Endothelial cell of umbilical vein (primary cell): ENCODE measurements at regions not wholly inside any gene's neighbourhood (a gene's known extent, or its start where the extent isn't known, plus 50 kb on each side); places are given as distances from the start of the nearest gene placed in this dataset.

Experiments
- BruUV-seq: library from RNA; stranded (reverse); fragments of 400-500 nt; replicated peaks from 2 replicates; lab custom pipeline; 2021; lab: Mats Ljungman, UMichigan
- CTCF ChIA-PET: fragments of 300-600, 350-600 bp; sonication (Branson Sonifier 250); formaldehyde crosslinking; loops from one replicate; lab custom pipeline; 2021; ENCODE audit warnings: antibody characterized with exemption, inconsistent platforms; lab: Charles Lee
- POLR2A ChIA-PET: fragments of 300-600, 350-600 bp; sonication (Branson Sonifier 250); formaldehyde crosslinking; loops from one replicate; lab custom pipeline; 2021; ENCODE audit warnings: antibody characterized with exemption, inconsistent platforms; lab: Charles Lee
- DNase-seq: peaks from one replicate; pipeline ENCODE4 v3.0.0-alpha.2; 2011; ENCODE audit warnings: low read depth, low spot score
- FAIRE-seq: peaks from 2 replicates; lab custom pipeline; 2011; peaks lifted over from hg19 to GRCh38; lab: Jason Lieb, UNC
- H2AFZ ChIP-seq: 2 replicates; pipeline ENCODE4 v1.6.0; 2012; ENCODE audit warnings: low read depth, low read length, control low read depth, inconsistent platforms
- H3K27ac ChIP-seq: 2 replicates; pipeline ENCODE4 v1.5.1; 2011; ENCODE audit warnings: low read depth, mild to moderate bottlenecking, control low read depth, low read length, moderate library complexity; ENCODE audit not compliant: insufficient read depth
- H3K27me3 ChIP-seq, 2 experiments: 2 replicates each; pipeline versions ENCODE4 v1.6.0 to v1.6.1; 2011; ENCODE audit warnings: low read length in 2 of 2, mixed read lengths in 1 of 2; ENCODE audit not compliant: control insufficient read depth in 2 of 2, insufficient read depth in 2 of 2
- H3K36me3 ChIP-seq, 2 experiments: 2 replicates in 1 of 2; 3 replicates in 1 of 2; pipeline ENCODE4 v1.5.1; 2011; ENCODE audit warnings: low read length in 2 of 2, mild to moderate bottlenecking in 1 of 2, moderate library complexity in 1 of 2; ENCODE audit not compliant: control insufficient read depth in 2 of 2, insufficient read depth in 2 of 2; ENCODE audit errors: extremely low read depth in 1 of 2
- H3K4me1 ChIP-seq: 3 replicates; pipeline ENCODE4 v1.5.1; 2011; ENCODE audit warnings: mild to moderate bottlenecking, low read length; ENCODE audit not compliant: control insufficient read depth, insufficient read depth; ENCODE audit errors: extremely low read depth
- H3K4me2 ChIP-seq: 2 replicates; pipeline ENCODE4 v1.6.1; 2011; ENCODE audit warnings: low read length, control low read depth, mixed read lengths; ENCODE audit not compliant: insufficient read depth
- H3K4me3 ChIP-seq, 3 experiments: fragments of 200-600 bp in 1 of 3; sonication (generic), shearing (Covaris generic) in 1 of 3; replicated peaks in 1 of 3; 2 replicates each; pipeline ENCODE4 v1.5.1; 2011 to 2016; ENCODE audit warnings: control low read depth in 3 of 3, low read length in 3 of 3, mild to moderate bottlenecking in 2 of 3, inconsistent platforms in 1 of 3, low read depth in 1 of 3, moderate library complexity in 1 of 3; ENCODE audit not compliant: insufficient read depth in 1 of 3
- H3K79me2 ChIP-seq: 2 replicates; pipeline ENCODE4 v1.6.0; 2012; ENCODE audit warnings: low read length, inconsistent platforms; ENCODE audit not compliant: control insufficient read depth, insufficient read depth
- H3K9ac ChIP-seq: replicated peaks from 2 replicates; pipeline ENCODE3; 2011; ENCODE audit warnings: low read length, control low read depth; ENCODE audit not compliant: insufficient read depth; ENCODE audit errors: extremely low read depth
- H3K9me1 ChIP-seq: replicated peaks from 3 replicates; pipeline ENCODE4 v1.6.0; 2011; ENCODE audit warnings: mild to moderate bottlenecking, low read length; ENCODE audit not compliant: control insufficient read depth, insufficient read depth; ENCODE audit errors: extremely low read depth
- H3K9me3 ChIP-seq: replicated peaks from 2 replicates; pipeline ENCODE4 v1.5.1; 2012; ENCODE audit warnings: low read length, inconsistent platforms; ENCODE audit not compliant: control insufficient read depth, insufficient read depth
- H4K20me1 ChIP-seq: replicated peaks from 2 replicates; pipeline ENCODE3; 2011; ENCODE audit warnings: mild to moderate bottlenecking, low read length; ENCODE audit not compliant: control insufficient read depth, insufficient read depth; ENCODE audit errors: extremely low read depth
- EZH2 ChIP-seq: IDR thresholded peaks from 2 replicates; pipeline ENCODE4 v1.6.1; 2012; ENCODE audit warnings: borderline replicate concordance, low read depth, mild to moderate bottlenecking, moderate library complexity, low read length, inconsistent platforms; ENCODE audit not compliant: severe bottlenecking
- GATA2 ChIP-seq: IDR thresholded peaks from 2 replicates; pipeline ENCODE4 v1.7.0; 2011; ENCODE audit warnings: low read depth, mild to moderate bottlenecking, moderate library complexity, mixed read lengths, low read length; ENCODE audit not compliant: insufficient read length, insufficient read depth
- JUN ChIP-seq: IDR thresholded peaks from 2 replicates; pipeline ENCODE4 v1.6.1; 2011; ENCODE audit warnings: borderline replicate concordance, low read depth; ENCODE audit not compliant: insufficient read length, insufficient read depth
- MYC ChIP-seq: IDR thresholded peaks from one replicate; pipeline ENCODE4 v1.6.1; 2011; ENCODE audit warnings: mild to moderate bottlenecking, low read depth, low read length
- POLR2A ChIP-seq: IDR thresholded peaks from 2 replicates; pipeline ENCODE4 v1.6.1; 2012; ENCODE audit warnings: low read depth, mild to moderate bottlenecking, control low read depth, low read length
- POLR2AphosphoS5 ChIP-seq: IDR thresholded peaks from 2 replicates; pipeline ENCODE4 v1.6.1; 2012; ENCODE audit warnings: low read depth, mild to moderate bottlenecking, control low read depth, low read length, moderate library complexity; ENCODE audit not compliant: insufficient read depth
- dilution Hi-C: fragments of 300-500 bp; cut with MboI; formaldehyde crosslinking; loops from one replicate; pipeline ENCODE4 v1.15.0; 2019; ENCODE audit warnings: low sequenced_read_pairs; ENCODE audit not compliant: extremely low pct_ligation_motif_present
- intact Hi-C: fragments of 100-400 bp; cut with micrococcal nuclease; formaldehyde crosslinking; loops from one replicate; pipeline ENCODE4 v1.10.0; 2022
- TF ChIP-seq, protein P1 (sequence below), 2 donors: IDR thresholded peaks; 1 replicate in 1 of 2; 2 replicates in 1 of 2; pipeline ENCODE4 v1.5.1; 2011; ENCODE audit warnings: low read length in 2 of 2, mild to moderate bottlenecking in 2 of 2, moderate library complexity in 2 of 2, control low read depth in 1 of 2, inconsistent platforms in 1 of 2, low read depth in 1 of 2; ENCODE audit not compliant: insufficient read depth in 1 of 2; ENCODE audit errors: extremely low read depth in 1 of 2
- TF ChIP-seq, protein P2 (sequence below): IDR thresholded peaks from 2 replicates; pipeline ENCODE4 v1.6.1; 2011; ENCODE audit not compliant: insufficient read depth, insufficient read length

DNA sequence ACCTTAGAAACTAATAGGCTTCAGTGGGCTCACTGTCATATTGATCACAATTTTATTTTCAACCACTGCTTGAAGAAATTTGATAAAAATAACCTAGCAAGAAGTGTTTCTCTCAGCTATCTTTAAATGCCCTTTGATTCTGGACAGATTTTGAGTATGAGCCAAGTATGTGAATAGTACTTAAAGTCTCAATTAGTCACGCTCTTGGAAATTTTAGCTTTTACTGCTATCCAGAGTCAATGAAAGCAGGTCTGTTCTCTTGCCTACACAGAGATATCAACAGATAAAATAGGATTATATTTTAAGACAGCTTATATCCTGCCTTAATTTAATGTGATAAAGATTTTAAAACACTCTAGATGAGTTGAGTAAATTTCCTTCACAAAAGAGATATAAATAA, 337.3 kb downstream of the CBLN2 start:
- Histone ChIP-seq H3K9me1 (no peaks in the 10 kb centered on the region), H2AFZ (no peak overlapping the region), H4K20me1 (no peaks in the 10 kb centered on the region), H3K9me3 (no peaks in the 10 kb centered on the region), H3K79me2 (no peaks in the 10 kb centered on the region), H3K4me2 (no peak overlapping the region), H3K9ac (no peak overlapping the region), H3K4me3 (no peak overlapping the region), H3K27me3 (no peaks in the 10 kb centered on the region), H3K36me3 (no peaks in the 10 kb centered on the region), H3K4me1 (no peaks in the 10 kb centered on the region), H3K27ac (no peak overlapping the region)
- TF ChIP-seq POLR2A (no peak), EZH2 (no peak), JUN (no peak), MYC (no peak), POLR2AphosphoS5 (no peak), GATA2 (no peak)
- TF ChIP-seq, protein P1, sequence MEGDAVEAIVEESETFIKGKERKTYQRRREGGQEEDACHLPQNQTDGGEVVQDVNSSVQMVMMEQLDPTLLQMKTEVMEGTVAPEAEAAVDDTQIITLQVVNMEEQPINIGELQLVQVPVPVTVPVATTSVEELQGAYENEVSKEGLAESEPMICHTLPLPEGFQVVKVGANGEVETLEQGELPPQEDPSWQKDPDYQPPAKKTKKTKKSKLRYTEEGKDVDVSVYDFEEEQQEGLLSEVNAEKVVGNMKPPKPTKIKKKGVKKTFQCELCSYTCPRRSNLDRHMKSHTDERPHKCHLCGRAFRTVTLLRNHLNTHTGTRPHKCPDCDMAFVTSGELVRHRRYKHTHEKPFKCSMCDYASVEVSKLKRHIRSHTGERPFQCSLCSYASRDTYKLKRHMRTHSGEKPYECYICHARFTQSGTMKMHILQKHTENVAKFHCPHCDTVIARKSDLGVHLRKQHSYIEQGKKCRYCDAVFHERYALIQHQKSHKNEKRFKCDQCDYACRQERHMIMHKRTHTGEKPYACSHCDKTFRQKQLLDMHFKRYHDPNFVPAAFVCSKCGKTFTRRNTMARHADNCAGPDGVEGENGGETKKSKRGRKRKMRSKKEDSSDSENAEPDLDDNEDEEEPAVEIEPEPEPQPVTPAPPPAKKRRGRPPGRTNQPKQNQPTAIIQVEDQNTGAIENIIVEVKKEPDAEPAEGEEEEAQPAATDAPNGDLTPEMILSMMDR (IDR thresholded peaks at IDR 0.05; ENCODE audit: extremely low read depth in 1 of 2, insufficient read depth in 1 of 2, low read depth in 1 of 2, low read length in 2 of 2): no peak
- TF ChIP-seq, protein P2, sequence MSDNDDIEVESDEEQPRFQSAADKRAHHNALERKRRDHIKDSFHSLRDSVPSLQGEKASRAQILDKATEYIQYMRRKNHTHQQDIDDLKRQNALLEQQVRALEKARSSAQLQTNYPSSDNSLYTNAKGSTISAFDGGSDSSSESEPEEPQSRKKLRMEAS: no peak
- FAIRE-seq: no peak
- dilution Hi-C loops (no loop called here), intact Hi-C loops (no loop called here)
- no peak for DNase-seq
- ChIA-PET POLR2A (no interaction called here), CTCF (no interaction called here)
- BruUV-seq: no TSS peak
